Kidney (tissue), 13 donors: ENCODE measurements at regions not wholly inside any gene's neighbourhood (a gene's known extent, or its start where the extent isn't known, plus 50 kb on each side); places are given as distances from the start of the nearest gene placed in this dataset.

Experiments used
- DNase-seq, 5 donors: peaks; one replicate each; pipeline ENCODE4 v3.0.0-alpha.2; 2013 to 2020
- FAIRE-seq: peaks from 2 replicates; lab custom pipeline; 2012; peaks lifted over from hg19 to GRCh38; lab: Jason Lieb, UNC
- H3K27ac ChIP-seq, 2 donors: one replicate each; pipeline ENCODE4 v1.7.0; 2013; ENCODE audit warnings: low read depth in 2 of 2, low read length in 2 of 2, inconsistent platforms in 1 of 2
- H3K27me3 ChIP-seq: one replicate; pipeline ENCODE4 v1.7.1; 2013; ENCODE audit warnings: low read length, inconsistent platforms; ENCODE audit not compliant: control insufficient read depth, insufficient read depth
- H3K36me3 ChIP-seq, 3 donors: one replicate each; pipeline versions ENCODE4 v1.7.0 to v1.7.1; 2013; ENCODE audit warnings: low read length in 3 of 3, control low read depth in 1 of 3, inconsistent platforms in 1 of 3; ENCODE audit not compliant: insufficient read depth in 3 of 3, control insufficient read depth in 2 of 3
- H3K4me1 ChIP-seq, 3 donors: one replicate each; pipeline versions ENCODE4 v1.7.0 to v1.7.1; 2013; ENCODE audit warnings: low read length in 3 of 3, inconsistent platforms in 1 of 3, low read depth in 1 of 3; ENCODE audit not compliant: control insufficient read depth in 2 of 3, insufficient read depth in 2 of 3
- H3K4me3 ChIP-seq, 3 donors: one replicate each; pipeline versions ENCODE4 v1.7.0 to v1.8.1; 2013; ENCODE audit warnings: low read length in 3 of 3, control low read depth in 1 of 3, inconsistent platforms in 1 of 3
- H3K9ac ChIP-seq, 3 donors: one replicate each; pipeline versions ENCODE4 v1.7.0 to v1.7.1; 2013; ENCODE audit warnings: low read length in 3 of 3, control low read depth in 1 of 3, inconsistent platforms in 1 of 3
- H3K9me3 ChIP-seq, 3 donors: one replicate each; pipeline versions ENCODE4 v1.7.0 to v1.7.1; 2013; ENCODE audit warnings: low read length in 3 of 3, control low read depth in 1 of 3, inconsistent platforms in 1 of 3; ENCODE audit not compliant: control insufficient read depth in 2 of 3, insufficient read depth in 1 of 3
- intact Hi-C: fragments of 100-400 bp; cut with DNase I; formaldehyde crosslinking; loops from one replicate; pipeline ENCODE4 v1.11.1; 2022
- TF ChIP-seq, protein P1 (sequence below): IDR thresholded peaks from 3 replicates; pipeline ENCODE4 v1.5.1; 2012; ENCODE audit warnings: mild to moderate bottlenecking, moderate library complexity, borderline replicate concordance; ENCODE audit not compliant: insufficient read depth; ENCODE audit errors: extremely low read depth
- donor health status: control.
- donor health status: control.
- donor health status: control.
- donor health status: control.
- donor health status: control.
- donor health status: DM: yes; HTN: yes; CAD: no.
- donor health status: Normal renal cell carcinoma (clear cell type).

DNA sequence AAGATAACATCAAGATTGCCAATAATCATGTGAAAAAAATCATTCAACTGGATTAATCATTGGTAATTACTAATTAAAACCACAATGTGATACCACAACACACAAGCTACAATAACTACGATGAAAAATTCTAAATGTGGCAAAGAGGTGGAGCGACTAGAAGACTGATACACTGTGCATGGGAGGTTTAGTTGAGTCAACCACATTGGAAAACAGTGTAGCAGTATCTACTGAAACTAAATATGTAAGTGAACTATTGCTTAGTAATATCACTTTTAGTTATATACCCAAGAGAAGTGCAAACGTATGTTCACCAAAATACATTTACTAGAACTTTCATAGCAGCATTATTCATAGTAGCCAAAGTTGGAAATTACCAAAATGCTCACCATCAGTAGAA is 359.9 kb downstream of the ETS1 start:
- Histone ChIP-seq H3K36me3 (no peaks in the 10 kb centered on the region), H3K4me1 (no peaks in the 10 kb centered on the region), H3K4me3 (no peak overlapping the region), H3K27me3 (no peaks in the 10 kb centered on the region), H3K9me3 (no peaks in the 10 kb centered on the region), H3K9ac (no peak overlapping the region), H3K27ac (no peak overlapping the region)
- DNase-seq (no peak), FAIRE-seq (no peak)
- intact Hi-C loops: no loop called here
- TF ChIP-seq, protein P1, sequence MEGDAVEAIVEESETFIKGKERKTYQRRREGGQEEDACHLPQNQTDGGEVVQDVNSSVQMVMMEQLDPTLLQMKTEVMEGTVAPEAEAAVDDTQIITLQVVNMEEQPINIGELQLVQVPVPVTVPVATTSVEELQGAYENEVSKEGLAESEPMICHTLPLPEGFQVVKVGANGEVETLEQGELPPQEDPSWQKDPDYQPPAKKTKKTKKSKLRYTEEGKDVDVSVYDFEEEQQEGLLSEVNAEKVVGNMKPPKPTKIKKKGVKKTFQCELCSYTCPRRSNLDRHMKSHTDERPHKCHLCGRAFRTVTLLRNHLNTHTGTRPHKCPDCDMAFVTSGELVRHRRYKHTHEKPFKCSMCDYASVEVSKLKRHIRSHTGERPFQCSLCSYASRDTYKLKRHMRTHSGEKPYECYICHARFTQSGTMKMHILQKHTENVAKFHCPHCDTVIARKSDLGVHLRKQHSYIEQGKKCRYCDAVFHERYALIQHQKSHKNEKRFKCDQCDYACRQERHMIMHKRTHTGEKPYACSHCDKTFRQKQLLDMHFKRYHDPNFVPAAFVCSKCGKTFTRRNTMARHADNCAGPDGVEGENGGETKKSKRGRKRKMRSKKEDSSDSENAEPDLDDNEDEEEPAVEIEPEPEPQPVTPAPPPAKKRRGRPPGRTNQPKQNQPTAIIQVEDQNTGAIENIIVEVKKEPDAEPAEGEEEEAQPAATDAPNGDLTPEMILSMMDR: no peak

DNA sequence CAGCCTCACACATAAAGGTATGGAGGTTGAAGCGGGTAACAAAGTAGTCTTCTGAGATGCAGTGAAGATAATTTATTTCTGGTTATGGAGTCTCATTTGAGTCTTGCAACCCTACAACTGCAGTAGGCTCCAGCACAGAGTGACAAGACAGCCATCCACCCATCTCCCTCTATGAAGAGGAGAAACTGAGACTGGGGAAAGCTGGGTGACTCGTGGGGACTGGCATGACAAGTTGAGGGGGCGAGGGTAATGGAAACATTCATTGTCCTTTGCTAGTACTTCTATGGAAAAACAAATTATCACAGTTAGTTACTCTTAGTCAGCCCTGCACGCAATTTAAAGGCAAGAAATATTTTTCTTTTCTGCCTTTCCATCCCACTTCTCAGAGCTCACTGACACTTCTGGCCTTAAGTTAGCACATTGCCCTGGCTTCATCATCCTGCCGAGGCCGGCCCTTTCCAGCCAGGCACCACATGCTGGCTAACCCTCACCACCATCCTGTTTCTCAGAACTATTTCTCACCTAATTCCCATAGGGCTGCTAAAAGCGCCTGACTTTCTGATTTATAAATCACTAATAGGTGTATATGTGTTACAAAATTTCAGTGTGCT is 361.1 kb downstream of the ETS1 start:
- intact Hi-C loops: no loop called here
- H3K4me3 ChIP-seq: no peak overlapping the region
- H3K36me3 ChIP-seq: no peaks in the 10 kb centered on the region
- no peaks in the 10 kb centered on the region for H3K9me3 ChIP-seq
- no peak for FAIRE-seq
- no peak for DNase-seq
- no peaks in the 10 kb centered on the region for H3K27me3 ChIP-seq
- no peak overlapping the region for H3K27ac ChIP-seq
- TF ChIP-seq, protein P1: no peak
- H3K4me1 ChIP-seq: no peaks in the 10 kb centered on the region
- no peak overlapping the region for H3K9ac ChIP-seq

DNA sequence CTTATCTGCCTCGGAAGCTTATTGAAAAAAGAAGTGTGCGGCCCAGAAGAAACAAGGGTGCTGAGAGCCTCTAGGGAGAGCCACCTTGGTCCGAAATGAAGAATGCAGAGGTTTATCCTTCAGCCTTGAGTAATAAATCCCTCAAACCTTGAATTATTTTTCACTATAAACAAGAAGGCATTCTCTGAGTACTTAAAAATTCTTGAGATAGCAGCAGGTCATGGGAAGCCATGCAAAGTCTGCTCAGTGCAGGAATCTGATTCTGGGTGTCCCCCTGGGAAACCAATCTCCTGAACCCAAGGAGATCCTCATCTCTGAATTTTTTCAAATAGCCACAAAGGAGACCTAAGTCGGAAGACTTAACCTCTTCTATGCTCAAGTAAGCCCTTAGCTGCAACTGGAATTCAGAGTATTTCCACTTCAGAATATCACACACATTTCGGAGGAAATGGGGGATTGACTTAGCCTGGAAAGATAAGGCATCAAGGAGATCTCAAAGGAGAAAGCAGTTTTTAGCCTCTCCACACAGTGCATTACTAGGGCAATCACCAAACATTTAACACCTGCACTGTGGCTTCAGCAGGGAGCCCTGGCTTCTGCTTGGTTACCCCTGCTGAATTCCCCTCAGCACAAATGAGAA is 365.0 kb downstream of the ETS1 start:
- TF ChIP-seq, protein P1: no peak
- H3K27ac ChIP-seq: no peak overlapping the region
- no peak overlapping the region for H3K4me3 ChIP-seq
- no peak overlapping the region for H3K9ac ChIP-seq
- H3K36me3 ChIP-seq: no peaks in the 10 kb centered on the region
- no peaks in the 10 kb centered on the region for H3K27me3 ChIP-seq
- FAIRE-seq (no peak), DNase-seq (no peak)
- H3K4me1 ChIP-seq: peaks cover 0 to 5% (median 0%) of the 10 kb centered on the region in 3 donors
- H3K9me3 ChIP-seq: no peaks in the 10 kb centered on the region
- intact Hi-C loops: no loop called here

DNA sequence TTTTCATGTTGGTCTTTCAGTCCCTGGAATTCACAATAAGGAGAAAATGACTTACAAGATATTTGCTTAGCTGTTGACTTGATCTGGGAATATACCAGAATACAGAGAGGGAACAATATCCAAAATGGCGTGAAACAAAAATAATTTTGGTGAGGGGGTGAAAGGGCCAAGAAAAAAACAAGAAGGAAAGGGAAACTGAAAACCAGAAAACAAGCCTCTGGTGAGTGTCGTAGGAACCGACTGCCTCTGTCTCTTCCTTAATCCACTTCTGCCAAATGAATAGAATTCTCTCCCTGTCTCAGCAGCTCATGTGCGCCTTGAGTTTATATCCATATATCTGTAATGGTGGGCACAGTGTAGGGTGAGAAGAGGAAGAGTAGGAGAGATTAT is 367.6 kb downstream of the ETS1 start:
- intact Hi-C loops: no loop called here
- peaks cover 0 to 5% (median 0%) of the 10 kb centered on the region in 3 donors for H3K4me1 ChIP-seq
- H3K27ac ChIP-seq: no peak overlapping the region
- no peaks in the 10 kb centered on the region for H3K9me3 ChIP-seq
- no peak for DNase-seq
- TF ChIP-seq, protein P1: no peak
- no peak overlapping the region for H3K4me3 ChIP-seq
- H3K27me3 ChIP-seq: no peaks in the 10 kb centered on the region
- FAIRE-seq: no peak
- H3K9ac ChIP-seq: no peak overlapping the region
- no peaks in the 10 kb centered on the region for H3K36me3 ChIP-seq
